ENCODE measurements at regions not wholly inside any gene's neighbourhood (a gene's known extent, or its start where the extent isn't known, plus 50 kb on each side); places are given as distances from the start of the nearest gene placed in this dataset.

DNA sequence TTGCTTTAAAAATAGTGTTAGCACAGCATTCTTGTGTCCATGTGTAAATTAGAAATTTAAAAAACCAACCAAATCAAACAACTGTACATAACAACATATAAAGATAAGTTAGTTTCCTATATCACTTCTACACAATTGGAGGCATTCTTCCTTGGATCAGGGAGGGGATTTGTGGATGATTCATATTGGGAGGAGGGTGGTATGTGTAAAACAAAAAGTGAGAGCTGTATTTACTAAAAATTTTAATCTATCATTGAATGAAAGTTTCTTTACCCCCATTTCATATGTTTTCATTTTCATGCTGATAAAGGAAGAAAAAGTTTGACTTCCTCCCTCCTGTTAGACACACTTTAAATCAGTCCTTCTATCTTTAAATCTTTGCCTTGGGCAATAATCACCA lies 325.0 kb downstream of the SATB1 start:
- H3K27me3 ChIP-seq (replicated peaks in 1 of 7), result no peaks in the 10 kb centered on the region
- intact Hi-C loops (cut with DNase I; ENCODE audit: low total_unique reads), result no loop called here
- no peak for TF ChIP-seq POLR2AphosphoS5 (IDR thresholded peaks at IDR 0.05)
- no peaks in the 10 kb centered on the region for H3K36me3 ChIP-seq
- DNase-seq, result no peak
- no peak overlapping the region for H3K4me3 ChIP-seq
- peaks cover 0 to 15% (median 7%) of the 10 kb centered on the region in 8 donors for H3K9me3 ChIP-seq
- H3K27ac ChIP-seq, result no peak overlapping the region
- no peaks in the 10 kb centered on the region for H3K4me1 ChIP-seq

DNA sequence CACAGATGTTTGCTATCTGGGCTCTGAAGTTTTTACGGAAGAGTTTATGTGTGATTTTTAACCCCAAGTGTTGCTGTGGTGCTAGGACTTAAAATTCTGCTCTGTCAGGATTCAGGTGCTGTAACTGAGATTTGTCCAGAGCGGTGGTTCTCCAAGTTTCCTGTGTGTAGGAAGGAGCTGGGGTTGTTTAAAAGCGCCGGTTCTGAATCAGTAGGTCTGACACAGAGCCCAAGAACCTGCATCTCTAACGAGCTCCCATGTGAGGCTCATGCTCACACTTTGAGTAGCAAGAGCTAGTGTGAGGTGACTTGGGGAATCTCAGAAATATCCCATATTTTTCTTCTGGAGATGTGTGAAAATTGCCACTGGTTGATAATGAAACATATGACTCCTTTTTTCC lies 325.5 kb downstream of the SATB1 start:
- Histone ChIP-seq H3K4me3 (no peak overlapping the region), H3K27me3 (replicated peaks in 1 of 7) (no peaks in the 10 kb centered on the region), H3K36me3 (no peaks in the 10 kb centered on the region), H3K4me1 (no peaks in the 10 kb centered on the region), H3K27ac (no peak overlapping the region), H3K9me3 (peaks cover 0 to 15% (median 7%) of the 10 kb centered on the region in 8 donors)
- TF ChIP-seq POLR2AphosphoS5 (IDR thresholded peaks at IDR 0.05), result no peak
- 80 to 88% (median 86%) methylated on average over 5 of the region's 5 CpGs for WGBS, 5 donors
- DNase-seq, result no peak
- intact Hi-C loops (cut with DNase I; ENCODE audit: low total_unique reads), result no loop called here

DNA sequence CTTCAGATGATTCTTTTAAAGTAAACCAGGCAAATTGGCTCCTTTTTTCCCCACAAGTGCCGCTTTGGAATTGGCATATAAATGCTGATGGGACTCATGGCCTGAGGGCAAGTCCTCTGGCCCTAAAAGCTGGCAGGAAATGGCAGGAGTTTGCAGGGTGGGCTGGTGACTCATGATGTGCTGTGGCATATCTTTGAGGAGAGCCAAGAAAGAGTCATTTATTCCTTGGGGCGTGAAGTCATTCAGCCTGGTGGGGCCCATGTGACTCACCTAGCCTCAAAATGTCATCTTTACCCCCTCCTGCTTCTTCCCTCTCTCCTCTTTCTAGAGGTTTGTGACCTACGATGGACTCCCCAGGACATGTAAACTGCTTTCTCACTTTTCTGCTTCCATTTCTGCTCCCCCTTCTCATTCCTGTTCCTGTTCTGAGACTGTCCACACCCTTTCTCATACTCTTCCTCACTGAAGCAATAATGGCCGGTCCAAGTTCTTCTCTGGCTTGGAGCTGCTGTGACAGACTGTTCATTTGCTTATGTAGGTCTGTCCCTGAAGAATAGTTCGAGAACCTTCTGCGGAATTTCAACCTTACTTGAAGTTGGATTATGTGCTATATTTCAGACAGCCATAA lies 326.1 kb downstream of the SATB1 start:
- Histone ChIP-seq H3K27me3 (replicated peaks in 1 of 7) (no peaks in the 10 kb centered on the region), H3K4me3 (no peak overlapping the region), H3K9me3 (peaks cover 0 to 15% (median 7%) of the 10 kb centered on the region in 8 donors), H3K4me1 (no peaks in the 10 kb centered on the region), H3K27ac (no peak overlapping the region), H3K36me3 (no peaks in the 10 kb centered on the region)
- WGBS, 5 donors, result 72 to 84% (median 80%) methylated on average over 6 of the region's 6 CpGs
- DNase-seq, result no peak
- TF ChIP-seq POLR2A (IDR thresholded peaks at IDR 0.05) (no peak), POLR2AphosphoS5 (IDR thresholded peaks at IDR 0.05) (no peak)
- TF ChIP-seq, protein P1, sequence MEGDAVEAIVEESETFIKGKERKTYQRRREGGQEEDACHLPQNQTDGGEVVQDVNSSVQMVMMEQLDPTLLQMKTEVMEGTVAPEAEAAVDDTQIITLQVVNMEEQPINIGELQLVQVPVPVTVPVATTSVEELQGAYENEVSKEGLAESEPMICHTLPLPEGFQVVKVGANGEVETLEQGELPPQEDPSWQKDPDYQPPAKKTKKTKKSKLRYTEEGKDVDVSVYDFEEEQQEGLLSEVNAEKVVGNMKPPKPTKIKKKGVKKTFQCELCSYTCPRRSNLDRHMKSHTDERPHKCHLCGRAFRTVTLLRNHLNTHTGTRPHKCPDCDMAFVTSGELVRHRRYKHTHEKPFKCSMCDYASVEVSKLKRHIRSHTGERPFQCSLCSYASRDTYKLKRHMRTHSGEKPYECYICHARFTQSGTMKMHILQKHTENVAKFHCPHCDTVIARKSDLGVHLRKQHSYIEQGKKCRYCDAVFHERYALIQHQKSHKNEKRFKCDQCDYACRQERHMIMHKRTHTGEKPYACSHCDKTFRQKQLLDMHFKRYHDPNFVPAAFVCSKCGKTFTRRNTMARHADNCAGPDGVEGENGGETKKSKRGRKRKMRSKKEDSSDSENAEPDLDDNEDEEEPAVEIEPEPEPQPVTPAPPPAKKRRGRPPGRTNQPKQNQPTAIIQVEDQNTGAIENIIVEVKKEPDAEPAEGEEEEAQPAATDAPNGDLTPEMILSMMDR (IDR thresholded peaks at IDR 0.05 in 8 of 11, conservative IDR thresholded peaks at IDR 0.05 in 3 of 11), result no peak
- intact Hi-C loops (cut with DNase I; ENCODE audit: low total_unique reads), result no loop called here

DNA sequence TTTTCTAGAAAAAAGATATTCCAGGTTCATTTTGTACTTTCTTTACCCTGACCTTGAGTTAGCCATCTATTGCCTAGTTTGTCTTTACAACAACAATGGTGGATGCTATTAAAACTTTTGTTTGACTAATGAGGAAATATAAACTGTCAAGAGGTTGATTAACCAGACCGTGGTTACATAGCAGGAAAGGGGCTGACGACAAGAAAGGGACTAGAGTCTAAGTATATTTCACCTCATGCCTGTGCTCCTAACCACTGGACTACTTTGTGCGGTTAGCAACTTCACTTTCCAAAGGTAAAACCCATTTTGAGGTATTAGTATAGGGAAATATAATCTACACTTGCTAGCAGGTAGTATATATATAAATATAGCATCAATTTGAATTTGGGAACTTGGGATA lies 327.1 kb downstream of the SATB1 start:
- H3K9me3 ChIP-seq, result peaks cover 0 to 15% (median 7%) of the 10 kb centered on the region in 8 donors
- WGBS, 5 donors, result 44 to 69% (median 51%) methylated on average over 3 of the region's 3 CpGs
- no peak overlapping the region for H3K27ac ChIP-seq
- H3K27me3 ChIP-seq (replicated peaks in 1 of 7), result no peaks in the 10 kb centered on the region
- intact Hi-C loops (cut with DNase I; ENCODE audit: low total_unique reads), result no loop called here
- no peaks in the 10 kb centered on the region for H3K36me3 ChIP-seq
- TF ChIP-seq POLR2AphosphoS5 (IDR thresholded peaks at IDR 0.05) (no peak), POLR2A (IDR thresholded peaks at IDR 0.05) (no peak)
- TF ChIP-seq, protein P1 (IDR thresholded peaks at IDR 0.05 in 8 of 11, conservative IDR thresholded peaks at IDR 0.05 in 3 of 11), result no peak
- H3K4me1 ChIP-seq, result no peaks in the 10 kb centered on the region
- H3K4me3 ChIP-seq, result no peak overlapping the region
- no peak for DNase-seq

- H3K9me3 ChIP-seq, result peaks cover 0 to 15% (median 7%) of the 10 kb centered on the region in 8 donors
- DNase-seq, result no peak
- intact Hi-C loops (cut with DNase I; ENCODE audit: low total_unique reads), result no loop called here
- no peak overlapping the region for H3K4me3 ChIP-seq
- no peaks in the 10 kb centered on the region for H3K36me3 ChIP-seq
- no peaks in the 10 kb centered on the region for H3K4me1 ChIP-seq
- H3K27ac ChIP-seq, result no peak overlapping the region
- H3K27me3 ChIP-seq (replicated peaks in 1 of 7), result no peaks in the 10 kb centered on the region
- WGBS, 5 donors, result 76 to 95% (median 81%) methylated on average over 3 of the region's 3 CpGs
- no peak for TF ChIP-seq POLR2A (IDR thresholded peaks at IDR 0.05)
- TF ChIP-seq, protein P1 (IDR thresholded peaks at IDR 0.05 in 8 of 11, conservative IDR thresholded peaks at IDR 0.05 in 3 of 11), result no peak
- no peak for TF ChIP-seq POLR2AphosphoS5 (IDR thresholded peaks at IDR 0.05)
These were observed 327.7 kb downstream of the SATB1 start for GRCh38 chr3:18097473-18097872.
